ENCODE measurements at regions not wholly inside any gene's neighbourhood (a gene's known extent, or its start where the extent isn't known, plus 50 kb on each side); places are given as distances from the start of the nearest gene placed in this dataset.

GRCh38 chr20:37456948-37457347 is 64.1 kb upstream of the NNAT start (continued):
- no peak for TF ChIP-seq EP300 (IDR thresholded peaks at IDR 0.05; ENCODE audit: borderline replicate concordance in 1 of 2, control insufficient read depth in 1 of 2, low read depth in 2 of 2, low read length in 2 of 2)
- TF ChIP-seq SUPT20H (IDR thresholded peaks at IDR 0.05; ENCODE audit: borderline replicate concordance, control insufficient read depth, low read depth, low read length), result no peak
- TF ChIP-seq, protein P1, sequence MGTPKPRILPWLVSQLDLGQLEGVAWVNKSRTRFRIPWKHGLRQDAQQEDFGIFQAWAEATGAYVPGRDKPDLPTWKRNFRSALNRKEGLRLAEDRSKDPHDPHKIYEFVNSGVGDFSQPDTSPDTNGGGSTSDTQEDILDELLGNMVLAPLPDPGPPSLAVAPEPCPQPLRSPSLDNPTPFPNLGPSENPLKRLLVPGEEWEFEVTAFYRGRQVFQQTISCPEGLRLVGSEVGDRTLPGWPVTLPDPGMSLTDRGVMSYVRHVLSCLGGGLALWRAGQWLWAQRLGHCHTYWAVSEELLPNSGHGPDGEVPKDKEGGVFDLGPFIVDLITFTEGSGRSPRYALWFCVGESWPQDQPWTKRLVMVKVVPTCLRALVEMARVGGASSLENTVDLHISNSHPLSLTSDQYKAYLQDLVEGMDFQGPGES (IDR thresholded peaks at IDR 0.05), result no peak
- TF ChIP-seq POLR2AphosphoS5 (IDR thresholded peaks at IDR 0.05; ENCODE audit: low read length), result no peak
- TF ChIP-seq EGR1 (IDR thresholded peaks at IDR 0.05; ENCODE audit: borderline replicate concordance in 1 of 2, low read depth in 2 of 2, low read length in 2 of 2), result no peak

- Histone ChIP-seq H3K4me3 (no peak overlapping the region), H3K27me3 (replicated peaks in 1 of 2; ENCODE audit: control insufficient read depth in 2 of 2, insufficient read depth in 2 of 2, low read length in 1 of 2) (peaks cover 0 to 2% of the 10 kb centered on the region in 2 experiments; a peak in 1 of 4 replicates), H4K20me1 (ENCODE audit: control insufficient read depth, insufficient read depth) (no peaks in the 10 kb centered on the region), H3K36me3 (ENCODE audit: control insufficient read depth in 2 of 2, insufficient read depth in 2 of 2, low read length in 1 of 2) (no peaks in the 10 kb centered on the region), H3K9me3 (replicated peaks; ENCODE audit: control insufficient read depth, insufficient read depth, low read length) (peaks cover 2% of the 10 kb centered on the region; the same call in 2 of the 3 replicates), H3K27ac (ENCODE audit: control insufficient read depth, insufficient read depth) (no peak overlapping the region), H3K4me1 (ENCODE audit: control insufficient read depth, insufficient read depth, low read length) (no peaks in the 10 kb centered on the region), H3K79me2 (ENCODE audit: control insufficient read depth, insufficient read depth, low read length) (no peaks in the 10 kb centered on the region), H3K9ac (ENCODE audit: control insufficient read depth, insufficient read depth, low read length) (no peak overlapping the region), H2AFZ (ENCODE audit: control insufficient read depth, low read depth, low read length) (no peak overlapping the region), H3K4me2 (ENCODE audit: control insufficient read depth, insufficient read depth) (no peak overlapping the region)
- ChIA-PET CTCF (no interaction called here), SMC1A (ENCODE audit: uncharacterized antibody, unreplicated experiment) (no interaction called here), RAD21 (ENCODE audit: unreplicated experiment) (no interaction called here), POLR2A (no interaction called here)
- no peak for ATAC-seq
- no TSS peak for BruUV-seq (replicated peaks)
- no peak for FAIRE-seq
- no peak for DNase-seq (ENCODE audit: low read depth, low spot score)
- 52% methylated on average over 2 of the region's 2 CpGs for WGBS (ENCODE audit: insufficient coverage, insufficient replicate concordance, low lambda C conversion rate, missing lambda C conversion rate)
- intact Hi-C loops (cut with micrococcal nuclease; ENCODE audit: unreplicated experiment) (no loop called here), in situ Hi-C loops (cut with MboI) (no loop called here)
- TF ChIP-seq, protein P2, sequence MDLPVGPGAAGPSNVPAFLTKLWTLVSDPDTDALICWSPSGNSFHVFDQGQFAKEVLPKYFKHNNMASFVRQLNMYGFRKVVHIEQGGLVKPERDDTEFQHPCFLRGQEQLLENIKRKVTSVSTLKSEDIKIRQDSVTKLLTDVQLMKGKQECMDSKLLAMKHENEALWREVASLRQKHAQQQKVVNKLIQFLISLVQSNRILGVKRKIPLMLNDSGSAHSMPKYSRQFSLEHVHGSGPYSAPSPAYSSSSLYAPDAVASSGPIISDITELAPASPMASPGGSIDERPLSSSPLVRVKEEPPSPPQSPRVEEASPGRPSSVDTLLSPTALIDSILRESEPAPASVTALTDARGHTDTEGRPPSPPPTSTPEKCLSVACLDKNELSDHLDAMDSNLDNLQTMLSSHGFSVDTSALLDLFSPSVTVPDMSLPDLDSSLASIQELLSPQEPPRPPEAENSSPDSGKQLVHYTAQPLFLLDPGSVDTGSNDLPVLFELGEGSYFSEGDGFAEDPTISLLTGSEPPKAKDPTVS (IDR thresholded peaks at IDR 0.05; ENCODE audit: low read depth, low read length), result no peak
- TF ChIP-seq FOS (IDR thresholded peaks at IDR 0.05; ENCODE audit: borderline replicate concordance, extremely low read depth, insufficient read length) (no peak), IKZF1 (conservative IDR thresholded peaks at IDR 0.05) (no peak), ZBED1 (IDR thresholded peaks at IDR 0.05; ENCODE audit: borderline replicate concordance) (no peak), ZZZ3 (IDR thresholded peaks at IDR 0.05; ENCODE audit: control insufficient read depth, insufficient read length, low read depth) (no peak), NFXL1 (IDR thresholded peaks at IDR 0.05; ENCODE audit: borderline replicate concordance) (no peak), MYC (IDR thresholded peaks at IDR 0.05; ENCODE audit: insufficient read depth, insufficient read length, insufficient replicate concordance, low read length, severe bottlenecking) (no peak), RB1 (IDR thresholded peaks at IDR 0.05; ENCODE audit: borderline replicate concordance) (no peak), KLF5 (IDR thresholded peaks at IDR 0.05; ENCODE audit: partially characterized antibody) (no peak), ZBTB33 (IDR thresholded peaks at IDR 0.05) (no peak), YBX1 (IDR thresholded peaks at IDR 0.05) (no peak)
- TF ChIP-seq, protein P3, sequence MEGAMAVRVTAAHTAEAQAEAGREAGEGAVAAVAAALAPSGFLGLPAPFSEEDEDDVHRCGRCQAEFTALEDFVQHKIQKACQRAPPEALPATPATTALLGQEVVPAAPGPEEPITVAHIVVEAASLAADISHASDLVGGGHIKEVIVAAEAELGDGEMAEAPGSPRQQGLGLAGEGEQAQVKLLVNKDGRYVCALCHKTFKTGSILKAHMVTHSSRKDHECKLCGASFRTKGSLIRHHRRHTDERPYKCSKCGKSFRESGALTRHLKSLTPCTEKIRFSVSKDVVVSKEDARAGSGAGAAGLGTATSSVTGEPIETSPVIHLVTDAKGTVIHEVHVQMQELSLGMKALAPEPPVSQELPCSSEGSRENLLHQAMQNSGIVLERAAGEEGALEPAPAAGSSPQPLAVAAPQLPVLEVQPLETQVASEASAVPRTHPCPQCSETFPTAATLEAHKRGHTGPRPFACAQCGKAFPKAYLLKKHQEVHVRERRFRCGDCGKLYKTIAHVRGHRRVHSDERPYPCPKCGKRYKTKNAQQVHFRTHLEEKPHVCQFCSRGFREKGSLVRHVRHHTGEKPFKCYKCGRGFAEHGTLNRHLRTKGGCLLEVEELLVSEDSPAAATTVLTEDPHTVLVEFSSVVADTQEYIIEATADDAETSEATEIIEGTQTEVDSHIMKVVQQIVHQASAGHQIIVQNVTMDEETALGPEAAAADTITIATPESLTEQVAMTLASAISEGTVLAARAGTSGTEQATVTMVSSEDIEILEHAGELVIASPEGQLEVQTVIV (IDR thresholded peaks at IDR 0.05; ENCODE audit: borderline replicate concordance, partially characterized antibody), result no peak
Measured at GRCh38 chr20:37457921-37458320, 63.1 kb upstream of the NNAT start.

Measured in GM12878 (cell line).